Erythroblast (primary cell): ENCODE measurements at regions not wholly inside any gene's neighbourhood (a gene's known extent, or its start where the extent isn't known, plus 50 kb on each side); places are given as distances from the start of the nearest gene placed in this dataset.

Experiments used
- GATA1 ChIP-seq: IDR thresholded peaks from 2 replicates; pipeline ENCODE4 v1.6.1; 2011; ENCODE audit warnings: low read depth, mild to moderate bottlenecking, control low read depth, low read length, moderate library complexity
- POLR2A ChIP-seq: IDR thresholded peaks from 2 replicates; pipeline ENCODE4 v1.6.1; 2011; ENCODE audit warnings: mild to moderate bottlenecking, low read length

DNA sequence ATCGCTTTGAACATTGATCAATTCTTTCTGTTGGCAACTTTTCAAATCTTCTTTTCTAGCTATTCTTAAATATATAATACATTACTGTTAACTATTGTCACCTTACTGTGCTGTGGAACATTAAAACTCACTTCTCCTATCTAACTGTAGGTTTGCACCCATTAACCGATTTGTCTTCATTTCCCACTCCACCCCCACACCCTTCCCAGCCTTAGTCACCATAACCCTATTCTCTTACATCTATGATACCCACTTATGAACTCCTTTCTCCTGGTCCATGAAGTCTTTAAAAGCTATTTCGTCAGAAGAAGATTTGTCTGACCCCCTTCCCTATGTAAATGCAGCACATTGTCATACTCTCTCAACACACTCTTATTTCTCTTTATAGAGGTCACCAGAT lies 993.4 kb upstream of the EEF2KMT start:
- TF ChIP-seq POLR2A (no peak), GATA1 (no peak)
